ENCODE measurements at regions not wholly inside any gene's neighbourhood (a gene's known extent, or its start where the extent isn't known, plus 50 kb on each side); places are given as distances from the start of the nearest gene placed in this dataset.

GRCh38 chr6:168737481-168737880 is 296.5 kb downstream of the SMOC2 start:
- TF ChIP-seq POLR2A (IDR thresholded peaks at IDR 0.05) (no peak), POLR2AphosphoS5 (IDR thresholded peaks at IDR 0.05) (no peak)
- TF ChIP-seq, protein P1, sequence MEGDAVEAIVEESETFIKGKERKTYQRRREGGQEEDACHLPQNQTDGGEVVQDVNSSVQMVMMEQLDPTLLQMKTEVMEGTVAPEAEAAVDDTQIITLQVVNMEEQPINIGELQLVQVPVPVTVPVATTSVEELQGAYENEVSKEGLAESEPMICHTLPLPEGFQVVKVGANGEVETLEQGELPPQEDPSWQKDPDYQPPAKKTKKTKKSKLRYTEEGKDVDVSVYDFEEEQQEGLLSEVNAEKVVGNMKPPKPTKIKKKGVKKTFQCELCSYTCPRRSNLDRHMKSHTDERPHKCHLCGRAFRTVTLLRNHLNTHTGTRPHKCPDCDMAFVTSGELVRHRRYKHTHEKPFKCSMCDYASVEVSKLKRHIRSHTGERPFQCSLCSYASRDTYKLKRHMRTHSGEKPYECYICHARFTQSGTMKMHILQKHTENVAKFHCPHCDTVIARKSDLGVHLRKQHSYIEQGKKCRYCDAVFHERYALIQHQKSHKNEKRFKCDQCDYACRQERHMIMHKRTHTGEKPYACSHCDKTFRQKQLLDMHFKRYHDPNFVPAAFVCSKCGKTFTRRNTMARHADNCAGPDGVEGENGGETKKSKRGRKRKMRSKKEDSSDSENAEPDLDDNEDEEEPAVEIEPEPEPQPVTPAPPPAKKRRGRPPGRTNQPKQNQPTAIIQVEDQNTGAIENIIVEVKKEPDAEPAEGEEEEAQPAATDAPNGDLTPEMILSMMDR (IDR thresholded peaks at IDR 0.05) = no peak
